Activated CD4-positive, alpha-beta T cell treated with anti-CD3 and anti-CD28 coated beads, Interleukin-2, Interleukin-6, amounts not matched to agents 100 ng/mL and 50 ng/mL, durations not matched to agents 16 hours and 8 hours (primary cell): ENCODE measurements at regions not wholly inside any gene's neighbourhood (a gene's known extent, or its start where the extent isn't known, plus 50 kb on each side); places are given as distances from the start of the nearest gene placed in this dataset.

Experiments used
- DNase-seq: peaks from one replicate; pipeline ENCODE4 v3.0.0-alpha.2; 2020

DNA sequence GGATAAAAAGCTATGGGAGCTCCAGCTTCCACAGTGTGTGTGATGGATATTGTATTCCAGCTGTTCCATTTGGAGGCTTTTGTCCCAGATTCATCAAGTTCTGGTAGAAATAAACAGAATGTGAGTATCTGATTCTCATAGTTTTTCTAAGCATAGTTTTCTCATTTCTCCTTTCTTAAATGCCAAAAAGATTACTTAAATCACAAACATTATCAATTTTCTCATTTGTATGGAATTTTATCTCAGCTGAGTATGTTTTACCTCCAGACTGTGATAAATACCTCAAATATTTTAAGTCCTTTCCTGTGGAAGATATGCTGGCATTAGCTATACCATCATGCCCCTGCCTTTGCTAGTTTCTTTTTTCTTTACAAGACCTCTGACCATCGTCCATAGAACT is 767.3 kb downstream of the TFAP2A start:
- DNase-seq, result no peak

DNA sequence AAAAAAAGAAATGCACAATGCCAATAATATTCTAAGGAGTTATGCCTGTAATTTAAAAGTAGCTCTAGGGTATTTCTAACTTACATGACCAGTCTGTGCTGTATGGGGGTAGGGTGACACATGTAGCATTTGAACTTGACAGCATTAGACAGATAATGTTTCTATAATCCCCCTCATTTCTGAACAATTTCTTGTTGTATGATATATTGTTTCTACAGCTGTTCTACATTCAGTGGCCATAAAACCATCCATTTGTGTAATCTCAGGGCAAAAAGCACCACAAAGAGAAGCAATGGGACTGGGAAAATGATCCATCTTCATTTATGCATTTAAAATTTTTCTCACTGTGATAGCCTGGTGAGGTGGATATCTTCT is 767.8 kb downstream of the TFAP2A start:
- no peak for DNase-seq

DNA sequence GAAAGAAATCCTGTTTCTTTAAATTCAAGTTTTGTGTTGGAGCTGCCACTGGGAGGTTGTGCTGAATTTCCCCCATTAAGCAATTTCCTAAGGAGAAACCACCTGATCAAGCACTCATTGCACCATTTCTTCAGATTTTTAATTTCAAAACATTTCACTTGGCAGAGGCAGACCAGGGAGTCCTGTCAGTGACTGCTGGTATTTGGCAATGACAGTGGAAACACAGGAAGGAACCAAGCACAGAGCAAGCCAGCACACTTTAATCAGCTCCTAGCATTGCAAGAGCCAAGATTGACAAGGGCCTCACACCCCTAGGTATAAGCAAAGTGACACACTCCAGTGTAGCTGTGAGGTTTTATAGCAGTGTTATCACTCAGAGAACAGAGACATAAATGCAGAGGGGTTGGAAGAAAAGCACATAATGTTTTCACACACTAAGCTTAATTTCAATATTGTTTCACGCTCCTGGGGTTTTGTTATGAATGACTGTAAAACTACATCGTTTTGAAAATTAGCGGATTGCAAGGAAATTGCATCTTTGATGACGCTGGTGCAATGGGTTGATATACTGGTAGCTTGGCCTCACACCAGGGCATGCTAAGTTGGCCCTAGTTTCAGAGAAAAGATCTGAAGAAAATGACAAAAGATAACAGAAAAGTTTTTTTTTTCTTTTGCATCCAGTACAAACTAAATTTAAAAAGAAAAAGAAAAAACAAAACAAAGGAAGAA is 768.4 kb downstream of the TFAP2A start:
- DNase-seq, result no peak

DNA sequence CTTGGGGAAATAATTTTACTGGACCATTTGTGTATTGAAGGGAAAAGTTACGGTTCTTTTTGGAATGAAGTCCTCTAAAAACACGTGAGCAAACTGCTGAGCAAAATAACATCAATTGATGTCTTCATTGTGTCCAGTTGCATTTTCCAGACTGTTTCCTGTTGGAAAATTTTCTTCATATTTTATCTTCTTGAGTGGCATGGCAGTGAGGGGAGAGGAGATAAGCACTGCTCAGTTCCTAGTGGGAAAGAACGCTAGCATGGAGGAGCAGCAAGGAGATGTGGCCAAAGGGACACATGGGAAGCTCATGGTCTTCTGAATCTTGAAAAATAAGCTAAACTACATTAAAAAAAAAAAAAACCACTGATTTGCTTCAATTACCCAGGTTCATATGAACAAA is 776.0 kb downstream of the TFAP2A start:
- no peak for DNase-seq

DNA sequence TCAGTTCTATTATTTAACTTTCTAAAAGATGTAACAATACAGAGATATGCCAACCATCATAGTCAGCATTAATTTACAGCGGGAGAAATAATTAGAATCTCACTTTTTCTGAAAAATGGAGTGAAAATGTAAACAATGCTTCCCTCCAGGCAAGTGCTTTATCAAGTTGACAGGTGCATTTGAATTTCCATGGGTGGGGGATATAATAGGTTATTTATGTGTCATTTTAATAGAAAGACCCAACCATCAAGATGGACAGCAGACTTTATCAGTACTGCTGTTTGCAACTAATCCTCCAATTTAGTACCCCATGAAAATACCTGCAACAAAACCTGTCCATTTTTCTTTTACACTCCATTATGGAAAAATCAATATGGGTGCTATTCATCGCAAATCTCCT is 780.1 kb downstream of the TFAP2A start:
- DNase-seq, result no peak

DNA sequence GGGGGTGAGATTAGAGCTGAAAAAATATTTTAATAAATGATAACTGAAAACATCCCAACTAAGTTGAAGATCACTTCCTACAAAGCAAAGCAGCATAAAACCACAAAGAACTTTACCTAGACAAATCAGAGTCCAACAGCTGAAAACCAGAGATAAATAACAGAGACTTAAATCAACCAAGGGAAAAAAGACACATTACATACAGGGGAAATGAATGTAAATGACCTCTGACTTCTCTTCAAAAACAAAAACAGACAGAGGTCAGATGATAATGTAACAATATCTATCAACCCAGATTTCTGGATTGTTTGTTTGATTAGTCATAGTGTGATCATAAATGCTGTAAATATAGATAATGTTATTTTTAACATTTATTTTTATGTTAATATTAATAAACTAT is 782.8 kb downstream of the TFAP2A start:
- no peak for DNase-seq

DNA sequence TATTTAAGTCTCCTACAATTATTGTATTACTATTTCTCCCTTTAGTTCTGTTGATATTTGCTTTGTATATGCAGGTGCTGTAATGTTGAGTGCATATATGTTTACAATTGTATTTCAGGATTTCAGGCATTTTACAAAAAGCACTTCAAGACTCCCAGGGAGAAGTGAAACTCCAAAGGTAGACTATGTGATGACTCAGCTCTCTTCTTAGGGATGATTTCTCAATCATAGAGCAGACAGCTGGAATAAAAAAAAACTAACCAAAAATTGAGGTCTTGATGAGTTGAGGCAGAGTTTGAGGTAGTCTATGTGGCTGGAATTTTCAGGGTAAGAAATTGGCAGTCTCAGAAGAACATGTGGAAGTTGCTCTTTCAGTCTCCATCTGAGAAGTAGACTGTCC is 786.1 kb downstream of the TFAP2A start:
- DNase-seq, result no peak

DNA sequence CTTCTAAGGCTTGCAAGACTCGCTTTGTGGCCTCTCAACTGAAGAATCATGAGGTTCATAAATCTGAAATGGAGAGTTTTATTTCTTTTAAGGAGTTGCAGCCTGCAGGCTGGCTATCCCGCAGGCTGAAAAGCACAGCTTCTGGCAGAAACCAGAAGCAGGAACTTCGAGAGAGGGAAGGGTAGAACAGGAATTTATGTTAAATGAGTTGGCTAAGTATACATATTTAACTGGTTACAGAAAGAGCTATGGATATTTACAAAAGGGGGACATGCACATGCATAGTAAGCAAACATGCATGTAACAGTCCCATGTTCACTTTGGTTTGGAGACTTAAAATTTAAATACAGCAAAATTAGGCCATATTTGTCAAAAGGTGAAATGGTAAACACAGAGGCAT is 787.0 kb downstream of the TFAP2A start:
- DNase-seq, result no peak

DNA sequence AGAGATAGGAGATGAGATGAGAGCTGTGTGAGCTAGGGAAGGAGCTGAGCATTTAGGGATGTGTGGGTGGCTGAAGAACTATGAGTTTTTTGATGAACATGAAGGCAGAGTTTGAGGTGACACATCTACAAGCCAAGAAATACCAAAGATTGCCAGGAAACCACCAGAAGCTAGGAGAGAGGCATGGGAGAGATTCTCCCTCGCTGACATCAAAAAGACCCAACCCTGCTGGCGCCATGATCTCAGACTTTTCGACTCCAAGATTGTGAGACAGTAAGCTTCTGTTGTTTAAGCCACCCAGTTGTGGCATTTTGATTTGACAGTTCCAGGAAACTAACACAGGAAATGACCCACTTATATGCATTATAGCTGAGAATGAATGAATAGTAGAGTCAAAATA is 790.9 kb downstream of the TFAP2A start:
- DNase-seq, result no peak

DNA sequence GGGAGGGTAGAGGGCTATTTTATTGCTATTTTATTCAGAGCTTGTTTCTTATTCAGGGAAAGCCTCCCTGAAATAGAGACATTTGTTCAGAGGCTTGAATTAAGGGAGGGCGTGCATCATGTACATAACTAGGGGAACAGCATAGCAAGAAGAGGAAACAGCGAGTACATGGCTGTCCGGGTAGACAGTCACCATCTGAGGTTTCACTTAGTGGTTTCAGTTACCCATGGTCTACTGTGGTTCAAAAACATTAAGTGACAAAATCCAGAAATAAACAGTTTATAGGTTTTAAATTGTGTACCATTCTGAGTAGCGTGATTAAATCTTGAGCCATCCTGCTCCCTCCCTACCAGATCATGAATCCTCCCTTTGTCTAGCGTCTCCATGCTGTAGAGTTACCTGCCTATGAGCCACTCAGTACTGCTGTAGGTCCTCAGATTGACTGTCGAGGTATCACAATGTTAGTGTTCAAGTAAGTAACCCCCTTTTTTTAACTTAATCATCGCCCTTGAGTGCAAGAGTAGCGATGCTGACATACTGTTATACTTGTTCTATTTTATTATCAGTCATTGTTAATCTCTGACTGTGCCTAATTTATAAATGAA is 791.5 kb downstream of the TFAP2A start:
- no peak for DNase-seq

DNA sequence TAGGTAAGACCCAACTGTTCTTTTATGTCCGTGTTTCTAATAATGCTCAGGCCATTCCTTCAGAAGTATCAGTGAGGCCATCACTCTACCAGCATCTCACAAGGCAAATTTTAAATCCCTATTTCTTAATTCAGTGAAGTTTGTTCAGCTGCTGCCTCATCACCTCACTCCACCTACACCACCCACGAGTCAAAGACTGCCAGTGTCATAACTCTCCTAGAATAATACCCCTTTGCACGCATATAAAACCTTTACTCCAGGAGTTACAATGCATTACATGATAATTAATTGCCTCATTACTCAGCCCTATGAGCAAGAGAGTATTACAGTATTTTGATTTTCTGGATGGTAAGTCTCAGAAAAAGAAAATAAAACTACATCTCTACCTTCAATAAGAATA is 793.6 kb downstream of the TFAP2A start:
- no peak for DNase-seq

DNA sequence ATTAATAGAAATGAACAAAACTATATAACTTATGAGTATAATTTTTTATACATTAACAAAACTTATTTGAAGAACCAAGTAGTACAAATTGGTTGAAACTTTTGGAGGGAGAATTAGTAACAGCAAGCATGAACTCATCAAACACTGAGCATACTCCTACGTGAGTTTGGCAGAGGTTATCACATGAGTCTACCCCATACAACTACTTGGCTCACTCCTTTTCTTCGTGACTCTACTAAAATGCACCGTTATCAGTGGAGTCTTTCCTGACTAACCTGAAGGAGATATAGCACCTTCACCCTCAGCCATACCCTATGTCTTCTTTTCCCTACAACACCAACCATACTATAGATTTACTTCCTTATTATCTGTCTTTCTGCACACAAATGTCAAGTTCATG is 794.2 kb downstream of the TFAP2A start:
- DNase-seq, result no peak

DNA sequence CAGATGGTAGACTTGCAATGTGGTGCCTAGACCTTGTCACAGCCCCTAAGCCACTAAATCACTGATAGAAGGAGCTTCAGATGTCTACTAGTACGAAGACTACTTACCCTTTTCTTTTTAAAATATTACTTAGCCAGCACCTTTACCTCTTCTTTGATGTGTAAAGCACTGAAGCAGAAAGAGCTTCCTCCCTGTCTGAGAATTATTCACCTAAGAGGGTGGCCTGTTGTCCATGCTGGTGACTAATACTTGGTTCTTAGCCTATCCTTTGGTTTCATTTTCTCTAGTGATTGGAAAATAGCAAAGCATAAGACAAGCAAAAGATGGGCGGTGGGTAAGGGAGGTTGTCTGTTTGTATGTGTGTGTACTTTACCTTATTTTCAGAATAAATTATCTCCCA is 794.6 kb downstream of the TFAP2A start:
- no peak for DNase-seq

DNA sequence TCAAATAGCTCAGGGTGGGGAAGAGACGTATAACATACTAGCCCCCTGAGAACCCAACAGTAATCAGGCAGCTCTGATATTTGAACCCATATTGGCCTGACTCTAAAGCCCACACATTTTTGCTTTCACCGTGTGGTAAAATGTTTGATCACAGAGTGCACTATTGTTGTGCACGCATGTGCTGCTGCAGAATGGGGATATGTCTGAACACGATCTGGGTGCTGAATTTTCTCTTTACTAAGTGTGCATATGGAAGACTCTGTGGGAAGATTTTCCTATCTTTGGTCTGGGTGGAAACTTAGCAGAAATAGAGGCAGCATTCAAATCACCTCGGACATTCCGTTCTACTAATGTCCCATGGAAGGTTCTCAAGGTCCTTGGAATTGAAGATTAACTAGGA is 800.1 kb downstream of the TFAP2A start:
- no peak for DNase-seq

DNA sequence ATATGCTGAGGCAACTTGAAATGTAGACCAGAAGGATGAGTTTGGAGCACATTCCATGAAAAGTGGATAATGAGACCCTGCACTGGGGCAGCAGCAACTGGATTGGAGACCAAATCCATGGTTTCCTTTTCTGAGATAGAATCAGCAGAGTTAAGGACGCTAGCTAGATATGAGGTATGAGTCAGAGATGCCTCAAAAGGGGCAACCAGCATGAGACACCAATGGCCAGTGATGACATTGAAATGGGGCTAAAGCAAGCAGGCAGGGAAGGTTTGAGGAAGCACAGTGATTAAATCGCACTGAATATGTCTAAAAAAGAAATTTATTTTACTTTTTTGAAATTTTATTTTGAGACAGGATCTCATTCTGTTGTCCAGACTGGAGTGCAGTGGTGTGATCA is 802.4 kb downstream of the TFAP2A start:
- no peak for DNase-seq

DNA sequence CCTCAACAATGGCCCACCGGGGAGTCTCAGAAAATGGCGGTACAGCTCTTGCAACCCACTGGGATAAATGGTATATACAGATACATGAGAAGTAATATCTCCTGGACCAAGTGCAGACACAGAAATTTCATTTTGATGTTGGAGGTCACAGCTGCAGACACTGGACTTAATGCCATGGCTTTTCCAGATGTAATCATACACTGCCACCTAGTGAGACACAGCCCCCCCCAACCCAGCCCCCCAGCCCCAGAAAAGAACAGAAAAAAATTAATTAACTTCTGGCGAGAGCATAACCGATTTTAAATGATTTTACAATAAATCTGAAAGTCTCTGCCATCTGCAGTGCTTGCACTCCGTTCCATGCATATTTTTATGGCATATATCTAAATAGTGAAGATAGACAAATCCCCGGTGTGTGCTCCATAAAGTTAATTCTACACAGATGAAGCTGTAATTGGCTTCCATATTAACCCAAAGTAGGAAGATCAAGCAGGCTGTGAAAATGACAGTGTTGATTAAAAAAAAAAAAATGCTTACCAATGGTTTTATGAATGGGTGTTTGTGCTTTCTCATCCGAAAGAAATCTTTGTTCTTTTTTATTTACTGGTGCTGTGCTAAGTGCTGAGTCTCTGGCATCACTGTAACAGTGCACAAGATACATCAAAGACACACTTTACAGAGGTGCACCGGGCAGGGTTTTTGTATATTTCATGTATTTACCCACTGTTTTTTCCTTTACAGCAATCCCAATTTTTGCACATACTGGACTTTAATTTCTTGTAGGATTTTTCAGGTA is 804.1 kb downstream of the TFAP2A start:
- DNase-seq, result no peak

DNA sequence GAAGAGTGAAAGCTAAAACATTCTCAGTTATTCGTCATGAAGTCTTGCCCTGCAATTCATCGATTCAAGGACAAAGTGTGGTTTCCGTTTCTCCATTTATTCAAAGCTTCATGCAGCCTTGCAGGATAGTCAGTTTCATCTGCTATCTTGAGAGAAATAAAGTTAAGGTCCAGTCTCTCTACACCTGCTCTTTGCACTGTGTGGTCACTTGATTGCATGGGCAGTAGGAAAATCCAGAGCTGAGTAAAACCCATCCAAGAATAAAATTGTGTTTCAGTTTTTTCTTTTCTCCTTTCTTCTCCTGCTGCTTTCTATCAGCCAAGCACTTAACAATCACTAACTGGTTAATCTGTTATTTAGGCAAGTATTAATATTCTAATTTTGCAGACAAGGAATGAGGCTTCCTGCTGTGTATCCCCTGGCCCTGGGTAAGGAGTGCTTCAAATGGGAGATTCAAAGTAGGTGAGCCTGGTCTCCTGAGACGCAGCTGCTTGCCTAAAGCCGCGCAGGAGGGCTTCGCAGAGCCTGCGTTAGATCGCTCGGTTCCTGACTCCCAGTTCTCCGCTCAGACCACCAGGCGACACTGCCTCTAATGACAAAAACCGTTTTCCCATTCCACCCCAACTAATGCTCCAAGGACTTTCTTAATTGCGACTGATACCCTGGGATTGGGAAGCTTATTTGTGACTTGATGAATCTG is 808.3 kb downstream of the TFAP2A start:
- no peak for DNase-seq

DNA sequence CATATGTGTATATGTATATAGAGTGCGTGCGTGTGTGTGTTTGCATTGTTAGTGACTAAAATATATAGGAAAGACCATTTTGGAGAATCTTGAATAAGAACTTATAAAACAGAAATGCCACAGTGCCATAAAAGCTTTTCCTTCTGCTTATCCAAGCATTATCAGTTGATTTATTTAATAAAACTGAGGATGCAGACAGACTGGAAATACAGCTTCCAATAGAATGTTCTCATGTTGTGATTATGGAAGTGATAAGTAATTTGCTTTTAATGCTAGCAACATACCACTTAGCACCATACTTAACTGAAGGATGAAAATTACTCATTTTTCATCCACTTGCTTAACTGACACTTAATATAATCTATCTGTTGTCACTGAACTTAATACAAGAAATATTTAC is 820.1 kb downstream of the TFAP2A start:
- no peak for DNase-seq

DNA sequence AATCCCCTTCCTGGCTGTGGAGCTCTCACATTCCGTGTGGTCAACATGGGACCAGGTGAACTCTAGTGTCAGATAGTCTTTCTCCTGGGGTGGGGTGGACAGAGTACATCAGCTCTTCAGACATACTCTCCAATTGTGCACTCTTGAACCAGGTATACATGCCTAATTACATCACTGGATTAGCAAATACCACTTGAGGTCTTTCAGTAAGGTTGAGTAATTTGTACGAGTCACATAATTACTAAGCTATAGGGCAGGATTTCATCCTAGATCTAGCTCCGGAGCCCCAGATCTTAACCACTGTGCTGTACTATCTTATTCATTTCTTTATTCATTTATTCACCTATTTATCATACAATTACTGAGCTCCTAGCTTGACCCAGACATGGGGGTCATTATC is 821.3 kb downstream of the TFAP2A start:
- no peak for DNase-seq

DNA sequence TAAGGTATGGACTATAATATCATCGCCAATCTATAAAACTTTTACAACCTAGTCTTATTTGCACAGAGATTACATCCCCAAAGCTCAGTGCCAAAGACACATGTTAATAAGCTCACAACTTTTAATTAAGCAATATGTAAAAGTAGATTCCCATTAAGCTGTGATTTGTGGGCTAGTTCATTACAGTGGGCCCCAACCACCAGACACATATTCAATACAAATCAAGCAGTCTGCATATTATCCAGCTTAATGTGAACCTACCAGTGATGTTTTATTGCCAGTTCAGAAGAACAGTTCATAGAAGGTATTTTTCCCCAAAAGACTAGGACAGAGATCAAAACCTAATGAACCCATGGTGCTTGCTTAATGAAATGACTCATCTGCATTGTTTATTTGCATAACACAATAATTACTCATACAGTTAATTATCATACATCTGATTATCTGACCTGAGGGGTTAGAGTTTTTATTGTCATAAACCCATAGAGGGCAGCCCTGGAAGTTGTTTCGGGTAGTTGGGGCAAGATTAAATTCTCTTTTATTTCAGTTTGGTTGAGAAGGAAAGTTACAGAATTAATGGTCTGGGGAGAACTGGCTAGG is 831.0 kb downstream of the TFAP2A start:
- no peak for DNase-seq

DNA sequence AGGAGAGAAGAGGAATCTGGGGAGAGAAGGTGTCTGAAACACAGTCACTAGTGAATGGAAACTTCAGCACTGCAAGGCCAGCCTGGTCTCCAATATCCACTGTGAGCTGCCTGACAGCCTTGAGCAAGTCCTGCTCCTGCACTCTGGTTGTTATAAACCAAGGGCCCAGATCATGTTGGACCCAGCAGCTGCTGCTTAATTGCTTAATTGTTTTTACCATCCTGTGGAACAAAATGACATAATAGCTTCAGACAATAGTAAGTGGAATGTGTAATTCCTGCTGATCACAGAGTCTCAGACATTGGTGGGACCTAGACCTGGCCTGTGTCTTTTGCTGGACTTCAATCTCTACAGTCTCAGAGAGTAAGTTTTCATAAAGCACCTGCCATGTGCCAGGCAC is 833.7 kb downstream of the TFAP2A start:
- DNase-seq, result no peak

DNA sequence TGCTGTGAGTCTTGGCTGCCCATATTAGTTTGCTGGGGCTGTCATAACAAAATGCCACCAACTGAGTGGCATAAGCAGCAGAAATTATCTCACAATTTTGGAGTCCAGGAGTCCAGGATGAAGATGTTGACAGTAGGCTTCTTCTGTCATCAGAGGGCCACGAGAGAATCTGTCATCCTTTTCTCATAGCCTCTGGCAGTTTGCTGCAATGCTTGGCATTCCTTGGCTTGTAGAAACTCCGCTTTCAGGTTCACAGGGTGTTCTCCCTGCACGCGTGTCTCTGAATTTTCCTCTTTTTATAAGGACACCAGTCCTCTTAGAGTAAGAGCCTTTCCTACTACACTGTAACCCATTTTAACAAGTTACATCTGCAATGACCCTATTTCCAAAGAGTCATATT is 838.4 kb downstream of the TFAP2A start:
- no peak for DNase-seq

DNA sequence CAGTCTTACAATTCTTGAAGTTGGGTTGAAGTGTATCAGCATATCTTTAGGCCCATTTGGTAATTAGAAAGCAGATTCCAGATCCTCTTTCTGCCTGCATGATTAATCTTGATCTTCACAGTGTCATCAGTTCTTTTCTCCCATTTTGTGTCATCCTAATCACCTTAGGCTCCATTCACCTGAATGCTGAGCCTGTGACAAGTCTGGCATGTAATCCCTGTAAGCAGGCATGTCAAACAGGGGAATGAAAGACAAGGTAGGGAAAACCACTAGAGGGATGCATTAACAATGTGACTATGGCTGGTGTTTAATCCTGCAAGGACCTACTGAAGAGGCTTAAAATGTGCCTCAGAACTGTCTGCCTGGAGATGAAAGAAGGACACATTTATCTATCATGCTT is 848.8 kb downstream of the TFAP2A start:
- DNase-seq, result no peak
